ENCODE measurements at regions not wholly inside any gene's neighbourhood (a gene's known extent, or its start where the extent isn't known, plus 50 kb on each side); places are given as distances from the start of the nearest gene placed in this dataset.
"Not testable (repeated sequence)": the region's sequence is repeated elsewhere in the genome, so short reads cannot be mapped to it uniquely, and the experiment has no call there.

DNA sequence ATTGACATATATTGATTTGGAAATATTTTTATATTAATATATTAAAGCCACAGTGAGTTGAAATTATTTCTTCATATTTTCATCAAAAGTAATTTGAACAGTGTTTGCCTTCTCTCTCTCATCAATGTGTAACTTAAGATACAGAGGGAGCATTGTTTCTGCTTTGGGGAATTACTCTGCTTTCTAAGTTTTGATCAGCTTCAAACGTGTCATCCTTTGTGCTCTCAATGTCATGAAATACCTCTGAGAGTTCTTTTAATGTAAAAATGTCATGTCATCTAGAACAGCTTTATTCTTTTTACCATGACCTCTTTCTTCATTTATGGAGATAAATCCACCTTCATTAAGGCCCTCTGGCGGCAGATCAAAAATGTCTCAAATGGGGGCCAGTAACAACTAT, 259.4 kb upstream of the STXBP5 start:
- no peak for DNase-seq

DNA sequence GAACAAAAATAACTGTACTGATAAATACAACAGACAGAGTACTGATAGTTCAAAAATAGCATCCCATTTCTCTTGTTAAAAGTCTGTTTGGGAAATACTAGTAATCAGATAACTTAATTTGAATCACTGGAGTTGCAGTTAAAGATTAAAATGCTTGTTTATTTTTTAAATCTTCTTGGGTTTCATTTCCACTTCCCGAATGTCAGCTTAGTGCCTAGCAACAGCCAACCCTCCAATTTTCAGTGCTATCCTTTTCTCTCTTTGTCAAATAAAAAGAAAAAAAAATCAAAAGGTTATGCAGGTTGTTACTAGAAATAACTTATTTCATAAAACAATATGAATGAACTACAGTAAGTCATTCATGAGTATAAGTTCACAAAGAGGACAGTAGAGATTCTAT, 257.7 kb upstream of the STXBP5 start:
- DNase-seq, result no peak

DNA sequence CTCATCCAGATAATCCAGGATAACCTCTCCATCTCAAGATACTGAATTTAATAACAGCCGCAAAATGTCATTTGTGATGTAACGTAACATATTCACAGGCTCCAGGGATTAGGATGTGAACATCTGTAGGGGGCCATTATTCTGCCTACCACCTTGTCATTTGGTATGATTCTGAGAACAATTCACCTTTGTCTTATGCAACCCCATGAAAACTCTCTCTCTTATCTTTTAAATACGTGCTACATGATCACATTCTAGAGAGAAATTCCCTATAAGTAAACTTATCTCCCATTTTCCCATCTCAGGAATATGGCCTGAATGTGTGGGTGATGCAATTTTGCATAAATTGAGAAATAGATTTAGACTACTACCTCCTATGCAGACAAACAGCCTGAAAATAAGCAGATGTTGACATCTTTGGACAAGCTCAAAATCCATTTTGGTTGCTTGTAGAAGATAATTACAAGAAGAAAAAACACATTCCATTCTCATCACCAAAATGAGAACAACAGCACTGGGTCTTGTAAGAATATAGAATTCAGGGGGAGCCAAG, 255.4 kb upstream of the STXBP5 start:
- DNase-seq, result no peak

DNA sequence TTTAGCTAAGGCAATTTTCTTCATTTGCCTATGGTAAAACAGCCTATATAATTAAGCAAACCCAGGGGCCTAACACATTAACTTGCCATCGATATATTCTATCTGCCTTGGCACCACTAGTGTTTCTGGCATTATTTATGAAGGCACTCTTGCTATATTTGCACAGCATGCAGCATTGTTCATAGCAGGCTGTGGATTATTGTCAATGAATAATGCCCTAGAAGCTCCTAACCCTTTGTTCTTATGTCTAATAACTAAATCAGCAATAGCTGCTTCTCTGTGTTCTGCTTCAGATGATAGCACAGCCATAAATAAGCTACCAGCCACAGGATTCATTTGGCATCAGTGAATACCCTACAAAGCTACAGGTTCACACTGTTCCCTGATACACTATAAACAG, 254.8 kb upstream of the STXBP5 start:
- DNase-seq, result no peak

DNA sequence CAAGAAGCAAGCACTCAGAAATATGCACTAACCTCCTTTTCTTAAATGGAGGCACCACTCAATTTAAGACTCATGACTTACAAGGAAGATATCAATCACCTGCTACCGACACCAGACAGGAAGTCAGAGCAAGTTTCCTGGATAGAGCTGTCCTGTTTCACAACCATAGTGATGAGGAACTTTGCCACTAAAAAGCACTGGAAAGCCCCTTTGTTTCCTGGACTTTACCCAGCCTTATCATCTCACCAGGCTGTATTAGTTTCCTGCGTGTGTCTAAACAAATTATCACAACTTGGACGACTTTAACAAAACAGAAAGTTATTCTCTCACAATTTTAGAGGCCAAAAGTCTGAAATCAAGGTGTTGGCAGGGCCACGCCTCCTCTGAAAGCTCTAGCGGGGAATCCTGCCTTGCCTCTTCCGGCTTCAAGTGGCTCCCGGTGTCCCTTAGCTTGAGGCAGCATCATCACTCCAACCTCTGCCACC, 253.8 kb upstream of the STXBP5 start:
- no peak for DNase-seq

DNA sequence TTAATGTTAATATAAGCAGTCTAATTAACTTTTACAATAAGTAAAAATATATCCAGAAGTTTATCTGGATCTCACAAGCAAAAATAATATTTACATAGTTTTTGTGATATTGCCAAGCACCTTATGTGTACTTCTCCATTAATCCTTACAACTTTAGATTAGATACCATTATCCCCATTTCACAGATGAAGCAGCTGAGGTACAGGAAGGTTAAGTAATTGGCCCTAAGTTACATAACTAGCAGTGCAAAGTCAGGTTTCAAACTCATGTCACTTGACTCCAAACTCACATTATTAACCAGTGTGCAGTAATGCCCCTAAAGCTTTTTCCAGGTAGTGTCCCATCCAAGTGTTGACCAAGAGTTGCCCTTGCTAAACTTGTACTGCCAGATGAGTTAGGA, 248.6 kb upstream of the STXBP5 start:
- DNase-seq, result no peak

DNA sequence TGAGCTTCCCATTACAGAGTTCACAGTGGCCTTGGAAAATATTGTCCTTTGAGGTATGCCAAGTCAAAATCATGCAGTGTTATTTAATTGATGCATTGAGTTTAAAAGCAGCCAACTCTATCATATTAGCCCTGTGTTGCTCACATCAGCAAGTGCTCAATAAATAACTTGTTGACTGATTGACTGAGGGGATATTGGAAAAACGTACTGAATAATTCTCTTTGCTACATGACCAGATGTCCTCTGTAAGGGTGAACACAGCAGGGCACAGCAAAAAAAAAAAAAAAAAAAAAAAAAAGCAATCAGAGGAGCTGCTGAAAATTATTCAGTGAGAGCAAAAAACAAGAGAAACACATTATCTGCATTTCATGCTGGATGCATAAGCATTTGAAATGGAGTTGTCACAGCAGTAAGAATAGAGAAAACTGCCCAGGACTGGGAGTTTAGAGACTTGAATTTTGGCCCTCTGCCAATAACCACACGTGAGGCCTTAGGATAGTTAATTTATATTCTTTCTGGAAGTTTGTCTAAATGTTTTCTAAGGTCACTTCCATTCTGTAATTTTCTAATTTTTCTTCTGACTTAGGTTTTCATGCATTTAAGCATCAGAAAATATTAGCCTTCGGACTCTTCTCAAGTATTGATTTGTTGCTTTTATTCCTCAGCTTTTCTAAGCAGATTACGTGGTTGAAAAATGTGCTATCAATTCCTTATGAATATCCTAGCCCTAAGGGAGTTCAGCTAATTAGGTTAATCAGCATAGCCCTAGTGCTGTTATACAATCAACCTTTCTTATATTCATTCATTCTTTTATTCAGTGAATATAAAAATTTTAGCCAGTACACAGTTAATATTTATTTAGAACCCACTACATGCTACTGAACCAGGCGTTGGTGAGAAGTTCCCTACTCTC, 246.8 kb upstream of the STXBP5 start:
- no peak for DNase-seq

DNA sequence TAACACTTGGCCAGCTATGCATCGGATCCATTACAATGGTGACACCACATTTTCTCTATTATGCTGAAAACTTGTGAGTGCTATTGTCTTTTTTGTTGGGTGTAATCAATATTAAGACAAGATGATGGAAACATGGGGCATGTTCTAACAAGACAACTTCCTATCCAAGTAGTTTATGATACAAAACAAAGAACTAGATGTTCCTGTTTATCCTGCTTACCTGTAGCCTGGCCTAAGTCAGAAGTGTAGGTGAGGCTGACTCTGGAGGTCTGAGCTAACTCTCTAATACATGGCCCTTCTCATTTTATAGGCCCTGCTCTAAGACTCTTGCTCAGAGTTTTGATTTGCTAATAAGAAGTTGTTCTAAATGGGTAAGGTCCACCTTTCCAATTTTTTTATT, 242.4 kb upstream of the STXBP5 start:
- DNase-seq, result no peak

DNA sequence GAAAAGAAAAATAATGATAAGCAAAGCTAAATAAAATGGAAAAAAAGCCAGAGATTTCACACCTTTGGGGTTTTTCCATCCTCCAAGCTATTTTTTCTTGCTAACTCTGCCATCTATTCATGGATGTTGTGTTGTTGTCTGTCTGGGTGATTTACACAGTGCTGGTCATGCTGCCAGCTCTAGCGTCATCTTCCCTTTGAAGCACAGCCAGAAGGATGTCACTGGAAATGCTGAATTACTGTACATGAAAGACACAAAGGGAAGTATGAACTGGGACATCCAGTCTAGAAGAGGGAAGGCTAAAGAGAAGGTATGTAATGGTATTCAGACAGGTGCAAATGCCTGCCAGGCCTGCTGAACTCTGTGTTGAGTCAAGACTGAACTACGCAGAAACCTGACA, 241.9 kb upstream of the STXBP5 start:
- DNase-seq, result no peak

DNA sequence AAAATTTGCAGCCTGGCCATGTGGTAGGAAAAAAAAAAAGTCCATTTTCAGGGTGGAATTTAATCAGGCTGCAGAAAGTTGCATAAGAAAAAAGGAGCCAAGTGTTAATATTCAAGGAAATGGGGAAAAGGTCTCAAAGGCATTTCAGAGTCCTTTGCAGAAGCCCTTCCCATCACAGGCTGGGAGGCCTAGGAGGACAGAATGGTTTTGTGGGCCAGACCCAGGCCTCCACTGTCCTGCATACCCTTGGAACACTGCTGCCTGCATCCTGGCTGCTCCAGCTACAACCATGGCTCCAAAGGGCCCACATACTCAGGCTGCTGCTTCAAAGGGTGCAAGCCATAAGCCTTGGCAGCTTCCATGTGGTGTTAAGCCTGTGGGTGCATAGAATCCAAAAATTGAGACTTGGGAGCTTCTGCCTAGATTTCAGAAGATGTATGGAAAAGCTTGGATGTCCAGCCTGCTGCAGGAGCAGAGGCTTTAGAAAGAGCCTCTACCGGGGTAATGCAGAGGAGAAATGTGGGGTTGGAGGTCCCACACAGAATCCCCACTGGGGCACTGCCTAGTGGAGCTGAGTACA, 239.0 kb upstream of the STXBP5 start:
- DNase-seq, result no peak

DNA sequence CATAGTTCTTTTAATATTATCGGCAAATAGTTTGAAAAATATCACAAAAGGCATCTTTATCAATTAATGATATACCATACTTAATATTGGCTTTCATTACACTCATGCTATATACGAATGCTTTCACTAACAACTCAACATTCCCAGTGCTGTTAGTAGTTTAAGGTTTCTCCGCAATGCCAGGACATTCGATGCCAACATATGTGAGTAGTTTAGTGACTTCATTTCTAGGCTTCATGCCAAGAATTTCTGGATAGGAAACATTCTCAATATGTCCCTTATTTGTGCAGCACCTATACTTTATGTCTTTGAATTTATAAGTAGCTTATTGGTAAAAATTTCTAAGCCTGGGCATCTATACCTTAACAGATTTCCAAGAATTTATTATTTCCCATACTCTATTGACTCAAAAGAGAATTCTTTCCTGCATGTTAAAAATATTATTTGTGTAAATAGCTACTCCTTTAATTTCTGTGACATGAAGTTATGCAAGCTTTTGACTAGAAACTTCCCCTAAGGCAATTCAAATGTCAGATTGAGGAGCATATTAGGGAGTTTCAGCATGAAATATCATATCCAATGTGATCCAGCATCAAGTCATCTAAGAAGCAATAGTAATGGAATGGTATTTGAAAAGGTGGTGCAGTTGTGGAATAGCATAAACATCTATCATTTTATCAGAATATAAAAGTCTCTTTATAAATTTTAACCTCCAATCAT, 236.0 kb upstream of the STXBP5 start:
- no peak for DNase-seq

DNA sequence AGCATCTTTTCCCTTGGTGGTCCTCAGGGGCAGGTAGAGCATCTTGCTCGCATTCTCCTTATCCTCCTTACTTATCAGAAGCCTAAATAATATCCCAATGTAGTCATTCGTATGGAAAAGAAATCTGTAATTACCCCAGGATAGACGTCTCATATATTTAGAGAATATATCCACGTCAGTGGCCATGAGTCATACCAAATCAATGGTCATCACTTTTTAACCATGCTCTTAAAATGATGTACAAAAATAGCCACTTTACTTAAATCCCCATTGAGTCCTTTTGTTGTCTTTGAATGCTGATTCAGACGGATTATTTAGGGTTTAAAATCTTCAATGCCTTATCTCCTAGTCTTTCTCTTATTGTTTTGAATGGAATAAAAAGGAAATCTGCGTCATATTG, 231.7 kb upstream of the STXBP5 start:
- DNase-seq, result no peak

DNA sequence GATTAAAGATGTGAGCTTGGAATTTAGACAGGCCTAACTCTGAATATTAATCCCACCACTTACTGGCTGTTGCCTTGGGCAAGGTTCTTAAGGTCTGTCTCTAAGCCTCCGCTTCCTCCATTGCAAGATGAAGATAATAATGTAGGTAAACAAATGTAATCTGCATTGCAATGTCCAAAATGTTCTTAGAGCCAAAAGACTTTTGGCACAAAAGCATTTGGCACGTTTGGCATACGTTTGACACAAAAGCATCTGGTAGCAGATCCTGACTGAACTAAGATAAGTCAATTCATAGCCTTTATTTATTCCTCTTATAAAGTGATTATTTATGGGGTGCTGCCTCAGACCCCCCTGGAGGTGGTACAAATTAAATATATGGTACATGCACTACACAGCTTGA, 229.9 kb upstream of the STXBP5 start:
- DNase-seq, result no peak

DNA sequence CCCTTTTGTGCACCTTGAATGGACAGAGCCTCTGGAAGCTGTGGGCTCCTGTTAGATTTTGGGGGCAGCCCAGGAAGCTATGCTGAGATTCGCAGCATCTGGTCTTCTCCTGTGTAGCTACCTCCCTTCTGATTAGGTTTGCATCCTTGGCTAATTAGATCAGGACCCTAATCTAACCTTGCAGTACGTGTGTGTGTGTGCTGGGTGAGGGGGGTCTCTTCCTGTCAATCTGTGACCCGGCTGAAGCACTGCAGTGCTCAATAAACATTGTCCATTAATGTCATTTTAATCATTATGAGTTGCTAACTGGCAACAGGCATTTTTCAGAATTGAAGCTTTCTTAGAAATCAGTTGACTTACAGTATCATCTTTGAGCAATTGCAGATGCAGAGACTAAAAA, 229.1 kb upstream of the STXBP5 start:
- DNase-seq, result no peak

DNA sequence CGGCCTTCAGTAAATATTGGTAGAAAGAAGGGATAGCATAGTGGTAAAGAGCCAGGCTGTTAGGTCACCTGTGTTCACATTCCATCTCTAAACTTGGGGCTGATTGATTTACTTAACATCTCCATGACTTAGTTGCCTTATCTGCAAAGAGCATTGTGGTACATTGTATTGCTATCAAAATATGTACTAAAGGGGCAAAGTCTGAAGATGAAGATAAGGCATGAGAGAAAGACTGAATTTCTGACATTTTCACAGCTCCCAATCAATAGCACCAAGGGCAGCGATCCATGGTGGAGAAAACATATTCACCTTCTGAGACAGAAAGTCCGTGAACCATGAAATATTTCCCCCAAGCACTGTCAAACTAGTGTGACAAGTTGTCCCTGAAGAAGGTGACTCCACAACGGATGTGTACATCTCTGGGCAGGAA, 223.3 kb upstream of the STXBP5 start:
- no peak for DNase-seq

DNA sequence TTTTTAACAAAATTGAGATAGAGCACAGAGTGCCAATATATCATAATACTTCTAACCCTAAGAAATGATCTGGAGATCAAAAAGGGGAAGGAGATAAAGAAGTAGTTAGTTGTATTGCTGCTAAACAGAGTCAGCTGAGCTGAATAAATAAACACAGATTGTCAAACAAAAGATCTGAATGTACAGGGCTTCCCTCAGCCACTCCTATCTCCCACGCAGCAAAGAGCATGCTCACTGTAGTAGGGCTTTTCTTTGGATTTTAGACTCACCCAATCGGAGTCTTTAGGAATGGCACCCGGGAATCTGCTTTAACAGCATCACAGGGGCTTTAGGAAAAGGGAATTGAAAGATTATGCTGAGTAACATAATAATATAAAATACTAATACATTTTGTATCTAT, 222.2 kb upstream of the STXBP5 start:
- no peak for DNase-seq

DNA sequence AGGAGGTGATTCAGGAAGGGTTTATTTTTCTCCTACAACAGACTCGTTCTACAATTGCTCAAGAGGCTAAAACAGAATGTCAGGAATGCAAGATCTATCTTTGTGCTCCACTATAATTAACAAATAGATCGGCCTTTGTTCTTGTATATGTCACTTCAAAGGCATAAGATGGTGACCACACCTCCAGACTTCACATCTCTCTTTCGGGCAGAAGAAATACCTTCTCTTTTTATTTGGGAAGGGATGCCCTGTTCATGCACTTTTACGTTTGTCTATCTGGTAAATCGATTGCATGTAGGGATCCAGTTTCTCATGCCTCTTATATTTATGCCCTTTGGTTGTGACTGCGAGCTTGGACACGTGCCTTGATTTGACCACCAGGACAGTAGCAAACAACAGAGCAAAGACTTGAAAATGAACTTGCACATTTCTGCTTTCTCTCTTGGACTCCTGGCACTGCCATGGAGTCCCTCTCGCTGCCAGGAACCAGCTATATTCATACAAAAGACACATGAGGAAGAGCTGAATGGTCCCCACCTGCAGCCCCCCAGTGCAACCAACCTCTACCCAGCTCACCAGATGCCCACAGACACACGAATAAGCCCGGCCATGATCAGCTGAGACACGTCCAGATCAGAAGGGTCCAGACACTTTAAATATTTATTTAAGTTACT, 219.8 kb upstream of the STXBP5 start:
- DNase-seq, result no peak

DNA sequence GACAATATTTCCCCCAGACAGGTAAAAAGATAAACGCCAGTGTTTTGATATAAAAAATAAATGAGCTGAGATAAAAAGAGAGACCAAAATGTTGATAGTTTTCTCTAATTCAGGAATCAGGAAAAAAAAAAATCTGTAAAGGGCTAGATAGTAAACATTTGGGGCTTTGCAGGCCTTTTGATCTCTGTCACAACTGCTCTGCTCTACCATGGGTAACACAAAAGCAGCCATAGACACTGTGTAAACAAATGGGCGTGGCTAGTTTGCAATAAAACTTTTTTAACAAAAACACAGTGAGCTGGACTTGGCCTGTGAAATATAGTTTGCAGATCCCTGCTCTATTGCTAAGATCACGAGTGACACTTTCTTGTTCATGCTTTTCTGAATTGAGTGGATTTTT, 219.1 kb upstream of the STXBP5 start:
- DNase-seq, result no peak

DNA sequence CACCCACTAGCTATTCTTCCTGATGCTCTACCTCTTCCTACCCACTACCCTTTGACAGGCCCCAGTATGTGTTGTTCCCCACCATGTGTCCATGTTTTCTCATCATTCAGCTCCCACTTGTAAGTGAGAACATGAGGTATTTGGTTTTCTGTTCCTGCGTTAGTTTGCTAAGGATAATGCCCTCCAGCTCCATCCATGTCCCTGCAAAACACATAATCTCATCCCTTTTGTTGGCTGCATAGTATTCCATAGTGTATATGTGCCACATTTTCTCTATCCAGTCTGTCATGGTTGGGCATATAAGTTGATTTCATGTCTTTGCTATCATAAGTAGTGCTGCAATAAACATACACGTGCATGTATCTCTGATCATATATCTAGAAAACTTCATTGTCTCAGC, 218.3 kb upstream of the STXBP5 start:
- DNase-seq, result no peak

DNA sequence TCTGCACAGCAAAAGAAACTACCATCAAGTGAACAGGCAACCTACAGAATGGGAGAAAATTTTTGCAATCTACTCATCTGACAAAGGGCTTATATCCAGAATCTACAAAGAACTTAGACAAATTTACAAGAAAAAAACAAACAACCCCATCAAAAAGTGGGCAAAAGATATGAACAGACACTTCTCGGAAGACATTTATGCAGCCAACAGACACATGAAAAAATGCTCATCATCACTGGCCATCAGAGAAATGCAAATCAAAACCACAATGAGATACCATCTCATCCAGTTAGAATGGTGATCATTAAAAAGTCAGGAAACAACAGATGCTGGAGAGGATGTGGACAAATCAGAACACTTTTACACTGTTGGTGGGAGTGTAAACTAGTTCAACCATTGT, 216.3 kb upstream of the STXBP5 start:
- not testable (repeated sequence) for DNase-seq

DNA sequence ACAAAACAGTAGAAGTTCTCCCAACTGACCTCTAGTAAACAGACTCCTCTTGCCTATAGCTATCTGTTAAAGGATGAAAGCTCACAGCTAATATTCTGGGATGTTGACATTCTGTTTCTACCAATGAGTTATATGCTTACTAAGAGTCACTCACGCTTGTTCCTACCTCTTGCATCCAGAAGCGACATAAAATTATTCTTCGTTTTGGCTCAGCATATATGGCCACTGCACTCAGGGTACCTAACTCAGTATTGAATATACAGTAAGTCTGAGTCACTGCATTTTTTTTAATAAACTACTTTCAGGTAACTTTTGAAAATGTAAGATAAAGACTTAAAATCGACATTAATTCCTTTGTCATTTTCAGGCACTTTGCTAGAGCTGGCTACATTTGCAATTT, 214.4 kb upstream of the STXBP5 start:
- no peak for DNase-seq

DNA sequence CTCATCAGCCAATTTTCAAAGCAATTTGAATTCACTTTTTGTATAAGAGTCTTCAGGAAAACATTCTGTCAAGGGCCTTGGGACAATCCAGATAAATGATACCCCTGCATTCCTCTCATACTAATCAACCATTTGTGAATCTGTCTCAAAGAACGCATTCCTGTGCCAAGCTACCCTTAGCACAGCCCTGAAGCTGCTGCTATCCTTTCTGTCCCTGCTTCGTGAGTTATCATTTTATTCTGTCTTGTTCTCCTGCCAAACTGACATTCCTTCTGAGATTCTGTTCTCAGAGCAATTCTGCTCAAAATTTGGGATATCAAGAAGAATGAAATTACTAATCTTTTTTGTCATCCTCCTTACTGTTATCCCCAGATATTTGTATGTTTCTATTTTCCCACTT, 213.9 kb upstream of the STXBP5 start:
- no peak for DNase-seq
